HUES6 (cell line): ENCODE measurements at regions not wholly inside any gene's neighbourhood (a gene's known extent, or its start where the extent isn't known, plus 50 kb on each side); places are given as distances from the start of the nearest gene placed in this dataset.

Experiments
- H3K27ac ChIP-seq: 2 replicates; pipeline ENCODE4 v1.7.0; 2013; ENCODE audit warnings: low read depth, mild to moderate bottlenecking, low read length, inconsistent platforms
- H3K27me3 ChIP-seq: 2 replicates; pipeline ENCODE4 v1.6.1; 2013; ENCODE audit warnings: low read length; ENCODE audit not compliant: control insufficient read depth, insufficient read depth
- H3K36me3 ChIP-seq: 2 replicates; pipeline ENCODE4 v1.6.1; 2013; ENCODE audit warnings: low read length; ENCODE audit not compliant: control insufficient read depth, insufficient read depth
- H3K4me1 ChIP-seq: 2 replicates; pipeline ENCODE4 v1.6.1; 2013; ENCODE audit warnings: low read length; ENCODE audit not compliant: control insufficient read depth, insufficient read depth
- H3K4me3 ChIP-seq: 2 replicates; pipeline ENCODE4 v1.5.1; 2013; ENCODE audit warnings: low read depth, low read length
- H3K9ac ChIP-seq: one replicate; pipeline ENCODE4 v1.6.1; 2013; ENCODE audit warnings: mild to moderate bottlenecking, low read length
- H3K9me3 ChIP-seq: 2 replicates; pipeline ENCODE4 v1.6.1; 2013; ENCODE audit warnings: low read depth, low read length; ENCODE audit not compliant: control insufficient read depth, insufficient read depth

- no peak overlapping the region for H3K27ac ChIP-seq
- no peak overlapping the region for H3K9ac ChIP-seq
- H3K27me3 ChIP-seq, result no peaks in the 10 kb centered on the region
- H3K4me3 ChIP-seq, result no peak overlapping the region
- no peaks in the 10 kb centered on the region for H3K36me3 ChIP-seq
- peaks cover 14% of the 10 kb centered on the region for H3K9me3 ChIP-seq
- peaks cover 9% of the 10 kb centered on the region; the same call in 1 of the 2 replicates for H3K4me1 ChIP-seq
Measured at GRCh38 chr22:48098243-48098920, 1335.9 kb downstream of the TBC1D22A start.

- Histone ChIP-seq H3K4me3 (no peak overlapping the region), H3K36me3 (no peaks in the 10 kb centered on the region), H3K9me3 (peaks cover 8% of the 10 kb centered on the region), H3K27ac (no peak overlapping the region), H3K4me1 (peaks cover 9% of the 10 kb centered on the region; the same call in 1 of the 2 replicates), H3K27me3 (no peaks in the 10 kb centered on the region), H3K9ac (no peak overlapping the region)
Measured at GRCh38 chr22:48097723-48098122, 1335.3 kb downstream of the TBC1D22A start.

- H3K27ac ChIP-seq, result no peak overlapping the region
- no peak overlapping the region for H3K9ac ChIP-seq
- no peaks in the 10 kb centered on the region for H3K27me3 ChIP-seq
- H3K4me1 ChIP-seq, result peaks cover 9% of the 10 kb centered on the region; the same call in 1 of the 2 replicates
- peaks cover 6% of the 10 kb centered on the region for H3K9me3 ChIP-seq
- H3K36me3 ChIP-seq, result no peaks in the 10 kb centered on the region
- no peak overlapping the region for H3K4me3 ChIP-seq
Measured at GRCh38 chr22:48096851-48097665, 1334.6 kb downstream of the TBC1D22A start.

GRCh38 chr22:48096411-48096810 is 1334.0 kb downstream of the TBC1D22A start:
- H3K9ac ChIP-seq, result no peak overlapping the region
- peaks cover under 1% of the 10 kb centered on the region; the same call in 1 of the 2 replicates for H3K9me3 ChIP-seq
- peaks cover 9% of the 10 kb centered on the region; the same call in 1 of the 2 replicates for H3K4me1 ChIP-seq
- H3K27me3 ChIP-seq, result no peaks in the 10 kb centered on the region
- no peak overlapping the region for H3K4me3 ChIP-seq
- H3K27ac ChIP-seq, result no peak overlapping the region
- no peaks in the 10 kb centered on the region for H3K36me3 ChIP-seq

- no peaks in the 10 kb centered on the region for H3K36me3 ChIP-seq
- H3K27me3 ChIP-seq, result no peaks in the 10 kb centered on the region
- no peak overlapping the region for H3K27ac ChIP-seq
- H3K4me1 ChIP-seq, result peaks cover 16% of the 10 kb centered on the region; the same call in 1 of the 2 replicates
- H3K9ac ChIP-seq, result no peak overlapping the region
- H3K9me3 ChIP-seq, result no peaks in the 10 kb centered on the region
- no peak overlapping the region for H3K4me3 ChIP-seq
Measured at GRCh38 chr22:48093981-48094380, 1331.5 kb downstream of the TBC1D22A start.

GRCh38 chr22:48092866-48093265 is 1330.4 kb downstream of the TBC1D22A start:
- H3K9ac ChIP-seq, result no peak overlapping the region
- H3K27ac ChIP-seq, result no peak overlapping the region
- peaks cover 16% of the 10 kb centered on the region; the same call in 1 of the 2 replicates for H3K4me1 ChIP-seq
- no peaks in the 10 kb centered on the region for H3K9me3 ChIP-seq
- no peaks in the 10 kb centered on the region for H3K36me3 ChIP-seq
- no peak overlapping the region for H3K4me3 ChIP-seq
- H3K27me3 ChIP-seq, result no peaks in the 10 kb centered on the region

- H3K27ac ChIP-seq, result no peak overlapping the region
- no peaks in the 10 kb centered on the region for H3K36me3 ChIP-seq
- no peaks in the 10 kb centered on the region for H3K27me3 ChIP-seq
- H3K9me3 ChIP-seq, result no peaks in the 10 kb centered on the region
- no peak overlapping the region for H3K4me3 ChIP-seq
- no peak overlapping the region for H3K9ac ChIP-seq
- H3K4me1 ChIP-seq, result peaks cover 10% of the 10 kb centered on the region; the same call in 1 of the 2 replicates
Measured at GRCh38 chr22:48091656-48092223, 1329.3 kb downstream of the TBC1D22A start.

- Histone ChIP-seq H3K4me1 (peaks cover 7% of the 10 kb centered on the region; the same call in 1 of the 2 replicates), H3K27me3 (no peaks in the 10 kb centered on the region), H3K27ac (no peak overlapping the region), H3K36me3 (no peaks in the 10 kb centered on the region), H3K9ac (no peak overlapping the region), H3K4me3 (no peak overlapping the region), H3K9me3 (no peaks in the 10 kb centered on the region)
Measured at GRCh38 chr22:48091060-48091650, 1328.7 kb downstream of the TBC1D22A start.

- Histone ChIP-seq H3K27ac (no peak overlapping the region), H3K9ac (no peak overlapping the region), H3K36me3 (no peaks in the 10 kb centered on the region), H3K27me3 (no peaks in the 10 kb centered on the region), H3K4me3 (no peak overlapping the region), H3K9me3 (no peaks in the 10 kb centered on the region), H3K4me1 (peaks cover 7% of the 10 kb centered on the region; the same call in 1 of the 2 replicates)
Measured at GRCh38 chr22:48090332-48090672, 1327.9 kb downstream of the TBC1D22A start.

GRCh38 chr22:48089601-48090331 is 1327.3 kb downstream of the TBC1D22A start:
- Histone ChIP-seq H3K4me1 (peaks cover 7% of the 10 kb centered on the region; the same call in 1 of the 2 replicates), H3K4me3 (no peak overlapping the region), H3K27me3 (no peaks in the 10 kb centered on the region), H3K9ac (no peak overlapping the region), H3K36me3 (no peaks in the 10 kb centered on the region), H3K27ac (no peak overlapping the region), H3K9me3 (no peaks in the 10 kb centered on the region)
